ENCODE measurements at regions not wholly inside any gene's neighbourhood (a gene's known extent, or its start where the extent isn't known, plus 50 kb on each side); places are given as distances from the start of the nearest gene placed in this dataset.

DNA sequence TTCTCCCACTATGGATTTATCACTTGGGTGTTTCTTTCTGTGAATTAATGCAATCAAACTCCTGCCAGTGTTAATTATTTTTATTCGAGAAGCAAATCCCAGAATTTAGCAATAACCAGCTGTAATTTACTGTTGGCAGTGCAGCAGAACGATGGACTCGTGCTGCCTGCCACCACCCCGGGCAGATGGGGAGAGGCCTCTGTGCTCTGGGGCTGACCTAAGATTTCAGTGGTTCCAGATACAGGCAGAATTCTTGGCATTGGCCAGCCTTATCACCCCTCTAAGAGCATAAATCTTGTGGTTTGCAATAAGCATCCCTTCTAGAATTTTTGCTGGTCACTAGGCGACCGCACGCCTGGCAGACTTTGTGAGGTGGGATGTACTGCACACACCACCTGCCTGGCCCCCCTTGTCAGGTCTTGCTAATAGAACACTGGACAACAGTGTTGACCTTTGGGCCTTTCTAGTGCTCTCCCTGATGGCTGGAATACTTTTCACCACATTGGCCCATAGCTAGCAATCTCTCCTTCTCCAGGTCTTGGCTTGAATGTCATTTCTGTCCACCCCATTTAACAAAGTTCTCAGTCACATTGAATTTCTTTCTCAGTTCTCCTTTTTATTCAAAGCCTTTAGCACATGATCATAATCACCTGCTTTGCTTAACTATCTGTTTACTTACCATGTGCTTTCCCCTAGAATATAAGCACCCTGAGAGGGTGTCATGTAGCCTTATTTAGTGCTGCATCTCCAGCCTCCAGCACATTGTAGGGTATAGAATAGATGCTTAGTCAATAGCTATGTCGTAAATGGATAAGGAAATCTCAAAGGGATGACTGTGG lies 122.1 kb upstream of the DYNLRB2 start:
- no peak for DNase-seq

DNA sequence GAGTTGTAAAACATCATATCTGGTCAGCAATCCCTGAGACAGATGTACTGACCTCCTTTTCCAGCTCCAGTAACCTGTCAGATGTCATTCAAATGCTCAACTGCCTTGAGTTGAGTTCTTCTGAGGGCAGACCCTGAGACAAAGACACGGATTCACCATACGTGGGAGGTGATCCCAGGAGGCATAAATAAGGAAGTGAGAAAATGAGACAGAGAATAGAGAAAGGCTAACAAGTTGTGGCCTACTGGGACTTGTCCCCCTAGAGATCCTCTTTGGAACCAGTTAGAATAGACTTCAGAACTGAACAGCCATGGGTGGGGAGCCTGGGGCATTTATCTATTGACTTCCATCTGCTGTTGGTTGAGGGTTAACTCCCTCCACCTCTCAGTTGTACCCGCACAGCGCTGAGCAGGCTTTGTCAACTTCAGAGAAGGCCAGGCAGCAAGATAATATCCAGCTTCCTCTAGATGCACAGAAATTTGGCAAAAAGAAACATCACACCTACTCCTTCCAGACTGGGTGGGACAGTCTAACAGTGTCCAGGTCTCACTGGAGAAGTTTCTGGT lies 123.0 kb upstream of the DYNLRB2 start:
- no peak for DNase-seq

DNA sequence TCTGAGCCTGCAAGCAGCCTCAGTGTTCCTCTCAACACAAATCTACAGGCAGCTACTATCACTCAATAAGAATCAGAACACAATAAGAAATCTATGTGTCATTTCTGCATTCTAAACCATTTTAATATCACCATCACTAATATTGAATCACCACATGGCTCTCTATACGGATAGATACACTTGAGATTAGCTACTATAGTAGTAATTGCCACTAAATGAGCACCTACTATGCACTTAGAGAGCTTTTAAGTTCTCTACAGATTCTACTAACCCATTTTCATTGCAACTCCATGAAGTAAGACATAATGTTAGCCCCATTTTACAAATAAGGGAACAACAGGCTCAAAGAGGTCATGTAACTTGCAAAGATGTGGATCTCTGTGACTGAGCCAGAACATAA lies 132.8 kb upstream of the DYNLRB2 start:
- DNase-seq, result no peak

DNA sequence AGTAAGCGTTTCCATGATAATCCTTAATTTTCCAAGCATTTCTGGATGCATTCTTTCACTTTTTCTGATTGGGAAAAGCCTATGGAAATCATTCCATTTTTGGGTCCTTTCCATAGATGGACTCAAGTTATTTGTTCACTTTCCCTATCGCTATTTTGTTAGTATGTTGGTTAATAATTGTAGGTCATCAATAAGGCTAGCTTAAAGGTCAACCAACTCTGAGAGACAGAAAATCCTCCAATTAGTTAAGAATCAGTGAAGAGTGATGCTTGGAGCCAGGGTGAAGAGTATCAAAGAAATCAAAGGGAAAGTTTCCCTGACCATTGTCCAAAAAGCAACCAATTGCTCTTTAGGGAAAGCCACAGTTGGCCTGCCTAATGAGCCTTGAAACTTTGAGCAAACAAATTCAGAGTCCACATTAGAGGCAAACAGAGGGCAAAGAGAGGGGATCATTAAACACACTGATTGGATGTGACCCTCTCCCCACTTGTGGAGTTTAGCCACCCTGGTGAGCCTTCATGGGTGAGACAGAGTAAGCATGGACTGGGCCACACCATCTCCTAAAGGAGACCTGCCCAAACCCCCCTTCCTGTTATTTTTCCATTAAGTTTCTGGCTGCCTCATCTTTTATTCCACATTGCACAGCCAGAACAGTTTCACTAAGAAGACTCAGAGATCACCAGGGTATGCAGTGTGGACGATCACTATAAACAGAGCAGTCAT lies 133.4 kb upstream of the DYNLRB2 start:
- DNase-seq, result no peak

DNA sequence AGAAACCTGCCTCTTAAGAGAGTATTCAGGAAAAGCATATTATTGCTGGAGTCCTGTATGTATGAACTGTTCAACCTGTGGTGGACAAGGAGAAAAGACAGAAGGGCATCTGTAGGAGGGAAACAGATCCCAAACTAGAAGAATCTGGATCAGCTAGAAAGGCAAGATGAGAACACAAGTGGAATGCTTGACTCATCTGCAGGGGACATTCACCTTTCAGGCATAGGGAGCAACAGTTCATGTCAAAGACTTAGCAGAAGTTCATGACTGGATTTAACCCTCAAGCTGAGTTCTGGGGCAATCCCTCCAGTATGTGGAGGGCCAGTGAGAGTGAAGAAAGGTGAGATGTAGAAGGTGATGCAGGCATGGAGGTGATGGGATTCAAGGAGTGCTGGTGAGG lies 135.9 kb upstream of the DYNLRB2 start:
- no peak for DNase-seq

DNA sequence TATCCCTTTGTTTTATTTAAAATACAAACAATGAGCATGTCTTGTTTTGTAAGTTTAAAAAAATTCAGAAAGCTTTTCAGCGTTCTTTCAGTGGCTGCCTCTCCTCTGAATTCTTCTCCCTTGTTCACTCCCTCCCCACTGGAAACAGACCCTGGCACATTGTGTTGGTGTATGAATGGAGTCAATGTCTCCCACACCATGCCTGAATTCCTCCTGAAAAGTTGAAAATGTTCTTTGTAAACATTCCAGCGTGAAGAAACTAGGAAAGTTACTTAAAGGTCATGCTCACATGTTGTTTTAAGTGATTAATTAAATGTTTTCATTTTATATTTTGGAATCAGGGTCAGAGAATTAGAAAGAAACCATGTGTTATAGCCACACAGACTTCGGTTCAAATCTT lies 136.9 kb upstream of the DYNLRB2 start:
- DNase-seq, result no peak

DNA sequence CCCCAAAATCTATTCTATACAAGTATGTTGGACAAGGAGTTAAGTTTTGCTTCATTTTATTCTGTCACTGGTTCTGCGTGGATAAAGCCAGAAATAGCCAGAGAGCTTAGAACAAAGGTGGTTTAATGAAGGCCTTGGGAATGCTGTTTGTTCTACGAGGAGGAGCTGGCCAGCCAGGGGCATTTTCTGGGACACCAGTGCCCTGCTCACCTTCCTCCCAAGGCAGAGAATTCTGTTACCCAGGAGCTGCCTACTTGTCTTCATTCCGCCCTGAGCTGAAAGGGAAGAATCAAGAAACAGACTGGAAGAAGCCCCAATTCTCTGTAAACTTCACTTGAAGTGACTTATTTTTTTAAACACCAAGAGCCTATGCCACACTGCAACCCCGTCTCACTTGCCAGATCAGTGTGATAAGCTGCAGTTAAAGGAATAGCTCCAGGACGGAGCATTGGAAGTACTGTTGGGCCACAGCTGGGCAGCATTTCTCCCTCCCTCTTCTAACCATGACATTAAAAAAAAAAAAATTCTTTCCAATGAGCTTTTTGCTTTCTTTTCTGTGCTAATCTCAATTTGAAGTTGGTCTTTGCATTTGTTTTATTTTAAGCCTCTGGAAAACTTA lies 149.8 kb upstream of the DYNLRB2 start:
- DNase-seq, result no peak

DNA sequence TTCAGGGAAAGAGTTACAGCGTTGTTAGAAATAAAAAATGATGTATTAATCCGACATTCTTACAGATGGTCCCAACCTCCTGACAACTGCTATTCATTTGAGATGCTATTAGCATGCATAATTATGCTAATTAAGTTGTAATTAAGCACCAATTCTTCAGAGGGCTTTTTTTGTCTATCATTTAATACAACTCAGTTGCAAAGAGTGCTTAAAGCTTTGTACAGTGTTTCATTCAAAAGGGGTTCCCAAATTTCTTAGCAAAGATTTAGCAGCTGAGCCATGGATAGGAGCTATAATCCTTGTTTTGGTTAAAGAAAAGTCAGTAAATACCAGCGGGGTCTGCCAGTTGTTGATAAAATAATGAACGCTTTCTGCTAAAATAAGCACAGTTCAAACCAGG lies 150.7 kb upstream of the DYNLRB2 start:
- DNase-seq, result no peak

DNA sequence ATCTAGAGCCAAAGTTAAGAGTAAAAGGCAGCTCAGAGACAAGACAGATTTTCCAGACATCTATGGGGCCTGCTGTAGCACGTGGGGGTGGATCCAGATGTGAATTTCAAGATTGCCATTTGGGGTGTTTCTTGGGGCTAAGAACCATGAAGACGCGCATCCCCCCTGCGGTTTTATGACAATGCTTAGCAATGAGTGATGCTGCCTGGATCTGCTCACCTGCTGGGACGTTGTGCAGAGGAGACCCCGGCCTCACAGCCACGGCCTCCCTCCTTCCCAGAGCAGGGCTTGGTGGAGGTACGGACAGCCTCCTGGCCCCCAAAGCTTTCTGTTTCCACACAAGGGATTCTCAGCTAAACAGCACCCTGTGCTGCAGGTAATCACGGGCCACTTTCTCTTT lies 151.5 kb upstream of the DYNLRB2 start:
- DNase-seq, result no peak

DNA sequence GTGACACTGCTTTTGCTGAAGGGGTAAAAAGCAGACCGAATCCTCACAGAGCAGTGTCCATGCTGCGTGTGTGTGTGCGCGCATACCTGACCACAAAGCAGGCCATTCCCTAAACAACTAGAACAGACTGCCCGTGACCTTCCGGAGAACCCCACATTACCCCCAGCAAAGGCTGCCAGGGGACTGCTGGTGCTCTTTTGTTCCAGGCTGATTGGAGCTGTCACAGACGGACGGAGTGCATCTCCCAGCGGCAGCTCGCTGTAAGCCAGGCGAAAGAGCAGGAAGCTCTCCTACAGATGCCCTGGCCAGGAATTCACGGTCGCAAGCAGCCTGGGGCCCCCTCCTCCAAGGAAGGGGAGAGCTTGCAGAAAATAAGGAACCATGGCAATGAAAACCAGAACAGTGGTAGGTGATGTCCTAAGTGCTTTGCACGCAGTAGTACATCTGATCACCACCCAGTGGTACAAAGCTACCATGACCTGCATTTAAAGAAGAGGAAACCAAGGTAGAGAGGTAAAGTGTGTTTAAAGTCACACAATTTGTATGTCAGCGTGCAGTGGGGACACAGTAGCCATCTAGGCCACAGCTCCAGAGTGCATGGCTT lies 153.4 kb upstream of the DYNLRB2 start:
- no peak for DNase-seq

DNA sequence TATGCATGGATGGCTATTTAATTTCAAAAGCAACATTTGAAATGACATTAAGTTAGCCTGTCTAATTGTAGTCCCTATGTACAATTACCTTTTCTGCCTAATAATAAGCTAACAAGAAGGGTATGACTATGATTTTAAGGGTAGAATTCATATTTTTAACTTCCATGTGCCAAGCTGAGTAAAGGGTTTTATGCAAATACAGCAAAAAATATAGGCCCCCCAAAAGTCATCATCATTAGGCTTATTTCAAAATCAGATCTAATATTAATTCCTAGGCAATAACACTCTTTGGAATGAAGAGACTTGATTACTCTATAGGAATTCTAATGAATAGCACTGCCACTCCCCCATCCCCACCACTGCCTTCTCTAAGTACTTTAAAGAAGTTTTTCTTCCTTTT lies 155.9 kb upstream of the DYNLRB2 start:
- DNase-seq, result no peak

DNA sequence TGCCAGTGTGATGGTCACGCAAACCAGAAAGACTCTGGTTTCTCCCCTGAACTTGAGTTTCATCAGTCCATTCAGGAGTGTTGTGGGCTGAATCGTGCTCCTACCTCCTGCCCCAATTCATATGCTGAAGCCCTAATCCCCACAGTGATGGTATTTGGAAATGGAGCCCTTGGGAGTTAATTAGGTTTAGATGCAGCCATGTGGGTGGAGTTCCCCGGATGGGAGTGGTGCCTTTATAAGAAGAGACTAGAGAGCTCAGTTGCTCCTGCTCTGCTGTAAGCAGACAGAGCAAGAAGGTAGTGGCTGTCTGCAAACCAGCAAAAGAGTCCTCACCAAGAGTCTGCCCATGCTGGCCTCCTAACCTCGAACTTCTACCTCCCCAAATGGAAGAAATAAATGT lies 160.3 kb upstream of the DYNLRB2 start:
- DNase-seq, result no peak

DNA sequence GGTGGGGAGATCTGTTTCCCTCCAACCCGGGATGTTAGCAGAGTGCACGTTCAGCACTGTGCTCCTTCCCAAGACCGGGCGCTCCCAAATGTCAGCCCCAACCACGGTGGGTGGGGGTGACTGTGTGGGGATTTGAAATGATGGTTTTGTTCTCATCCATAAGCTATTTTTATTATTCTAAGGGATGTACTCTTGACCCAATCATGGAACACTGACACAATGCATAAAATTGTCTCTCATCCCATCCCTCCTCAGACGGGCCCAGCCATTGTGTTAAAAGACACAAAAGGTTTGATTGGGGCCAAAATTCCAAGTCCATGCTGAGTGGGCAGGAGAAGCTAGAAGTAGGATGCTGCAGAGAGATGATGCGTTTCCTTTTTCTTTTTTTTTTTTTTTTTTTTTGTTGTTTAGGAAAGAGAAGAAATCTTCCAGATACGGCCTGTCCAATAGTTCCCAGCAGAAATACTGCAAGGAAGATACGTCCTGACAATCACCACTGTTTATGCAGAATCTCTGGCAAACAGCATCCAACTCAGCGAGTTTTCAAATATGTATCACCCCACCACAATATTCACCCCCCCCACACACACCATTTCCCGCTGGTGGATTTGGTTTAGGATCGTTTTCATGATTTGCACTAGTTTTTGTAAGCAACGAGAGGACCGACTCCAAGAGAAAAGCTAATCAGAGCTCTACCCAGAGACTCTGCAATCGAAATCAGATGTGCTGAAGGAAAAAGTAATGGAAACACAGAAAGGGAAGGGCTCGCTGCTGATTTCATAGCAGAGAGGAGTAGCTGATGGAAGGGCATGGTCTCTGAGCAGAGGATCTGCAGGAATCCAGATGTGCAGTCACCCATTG lies 163.5 kb upstream of the DYNLRB2 start:
- no peak for DNase-seq

DNA sequence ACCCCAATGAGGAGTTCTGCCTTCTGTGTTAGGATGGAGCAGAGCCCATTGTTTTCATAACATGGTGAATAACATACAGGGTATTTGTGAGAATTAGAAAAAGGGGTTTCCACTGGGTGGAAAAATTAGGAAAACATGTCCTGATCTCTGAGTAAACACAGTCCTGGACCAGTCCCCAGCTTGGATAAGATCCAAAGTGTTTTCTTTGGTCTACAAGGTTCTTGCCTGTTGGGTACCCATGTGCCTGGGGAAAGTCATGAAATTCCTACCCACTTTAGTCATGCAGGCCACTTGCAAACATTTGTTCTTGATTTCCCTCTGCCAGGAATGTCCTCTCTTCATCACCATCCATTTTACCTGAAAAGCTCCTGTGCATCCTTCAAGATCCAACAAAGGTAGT lies 164.8 kb upstream of the DYNLRB2 start:
- DNase-seq, result no peak

DNA sequence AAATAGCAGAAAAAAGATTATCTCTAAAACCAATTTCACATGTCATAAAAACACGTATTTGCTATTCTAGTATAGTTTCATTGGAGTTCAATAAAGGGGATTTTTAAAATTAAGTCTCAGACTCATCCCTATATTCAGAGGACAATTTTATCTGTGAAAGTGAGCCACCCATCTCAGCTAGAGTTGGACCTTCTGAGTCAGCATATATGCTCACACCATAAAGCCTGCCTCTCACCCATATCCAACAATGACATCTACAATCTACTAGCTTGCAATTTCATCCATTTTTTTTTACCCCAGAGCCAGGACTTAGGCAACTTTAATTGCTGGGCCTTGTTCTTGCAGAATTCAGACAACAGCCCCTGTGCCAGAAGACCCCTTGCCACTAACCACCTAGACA lies 165.3 kb upstream of the DYNLRB2 start:
- no peak for DNase-seq

DNA sequence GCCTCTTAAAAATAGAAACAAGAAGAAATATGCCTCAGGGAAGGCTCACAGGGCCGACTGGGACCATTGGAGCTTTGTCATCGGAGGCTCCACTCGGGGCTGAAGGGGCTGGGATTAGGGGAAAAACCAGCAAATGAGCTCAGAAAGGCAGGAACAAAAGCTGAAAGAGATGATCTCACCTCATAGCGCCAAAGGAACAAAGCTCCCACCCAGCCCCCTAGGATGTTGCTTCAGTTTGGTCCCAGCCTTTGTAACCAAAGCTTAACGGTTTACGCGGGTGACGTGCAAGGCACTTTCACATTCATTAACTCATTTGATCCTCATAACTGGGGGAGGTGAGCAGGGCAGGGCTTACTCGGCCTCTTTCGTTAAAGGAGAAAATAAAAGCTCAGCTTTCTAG lies 168.5 kb upstream of the DYNLRB2 start:
- DNase-seq, result no peak

DNA sequence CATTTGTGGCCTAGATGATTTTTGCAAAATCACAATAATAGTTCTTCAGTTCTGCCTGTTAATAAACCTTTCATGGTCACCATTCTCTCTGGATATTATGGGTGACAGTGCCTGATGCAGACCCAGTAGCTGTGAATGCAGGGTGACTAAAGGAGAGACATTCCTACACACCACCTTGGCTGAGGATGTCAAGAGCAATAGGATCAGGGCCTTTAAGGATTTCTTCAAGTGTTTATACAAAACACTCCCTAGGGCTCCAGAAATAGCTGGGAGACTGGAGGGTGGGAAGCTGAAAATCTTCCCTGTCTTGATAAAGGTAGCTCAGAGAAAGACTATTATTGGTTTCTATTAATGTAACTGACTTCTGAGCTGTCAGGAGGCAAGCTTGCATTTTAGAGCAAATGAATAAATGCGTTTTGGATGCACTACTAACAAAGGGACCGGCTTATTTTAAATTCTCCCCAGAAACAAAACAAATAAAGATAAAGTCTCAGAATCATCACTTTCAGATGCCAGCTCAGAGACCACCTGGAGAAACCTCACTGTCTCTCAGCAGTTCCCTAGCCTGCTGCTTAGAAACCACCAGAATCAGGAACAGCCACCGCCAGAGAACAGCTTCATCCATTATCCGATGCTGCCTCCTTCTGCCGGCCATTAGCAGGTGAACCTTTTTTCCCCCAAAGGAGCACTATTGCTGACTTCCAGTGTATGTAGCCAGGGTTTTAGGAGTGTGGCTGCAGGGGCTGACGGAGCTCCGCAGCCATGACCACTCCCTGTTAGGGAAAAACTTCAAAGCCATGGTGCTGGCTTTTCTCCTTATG lies 171.4 kb upstream of the DYNLRB2 start:
- DNase-seq, result no peak

DNA sequence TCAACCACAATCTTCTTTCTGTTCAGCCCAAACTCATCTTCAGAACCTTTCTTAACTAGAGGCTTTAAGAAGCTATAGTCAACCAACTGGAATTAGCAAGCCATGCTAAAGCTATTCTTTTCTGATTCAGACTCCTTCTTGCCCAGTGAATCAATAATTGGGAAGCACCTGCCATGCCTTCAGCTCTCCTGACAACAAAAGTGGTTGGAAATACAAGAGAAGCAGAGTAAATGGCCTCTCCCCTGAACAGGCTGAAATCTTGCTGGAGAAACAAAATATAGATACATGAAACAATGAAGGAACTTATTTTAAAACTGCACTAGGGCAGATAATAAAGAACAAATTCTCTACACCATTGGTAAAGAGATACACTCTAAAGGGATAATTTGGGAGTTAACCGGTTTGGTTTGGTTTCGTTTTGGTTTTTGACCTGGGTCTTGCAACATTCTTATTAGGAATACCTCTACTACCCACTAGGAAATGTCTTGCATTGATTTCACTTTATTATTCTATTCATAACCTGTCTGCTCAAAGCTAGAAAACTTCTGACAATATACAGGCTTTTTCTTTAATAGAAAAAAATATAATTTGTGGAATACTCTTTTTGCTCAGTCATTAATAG lies 173.6 kb upstream of the DYNLRB2 start:
- DNase-seq, result no peak

DNA sequence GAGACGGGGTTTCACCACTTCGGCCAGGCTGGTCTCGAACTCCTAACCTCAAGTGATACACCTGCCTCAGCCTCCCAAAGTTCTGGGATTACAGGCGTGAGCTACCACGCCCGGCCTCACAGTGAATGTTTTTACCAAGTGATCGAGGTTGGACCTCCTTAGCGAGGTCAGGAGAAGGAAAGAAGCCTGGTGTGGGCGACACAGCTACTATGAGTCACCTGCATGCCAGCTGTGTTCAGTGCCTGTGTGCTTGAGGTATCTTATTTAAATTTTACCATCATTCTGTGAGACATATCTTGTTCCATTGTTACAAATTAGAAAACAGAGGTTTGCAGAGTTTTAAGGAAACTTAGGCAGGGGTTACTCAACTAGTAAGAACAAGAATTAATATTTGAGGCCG lies 174.8 kb upstream of the DYNLRB2 start:
- DNase-seq, result no peak

DNA sequence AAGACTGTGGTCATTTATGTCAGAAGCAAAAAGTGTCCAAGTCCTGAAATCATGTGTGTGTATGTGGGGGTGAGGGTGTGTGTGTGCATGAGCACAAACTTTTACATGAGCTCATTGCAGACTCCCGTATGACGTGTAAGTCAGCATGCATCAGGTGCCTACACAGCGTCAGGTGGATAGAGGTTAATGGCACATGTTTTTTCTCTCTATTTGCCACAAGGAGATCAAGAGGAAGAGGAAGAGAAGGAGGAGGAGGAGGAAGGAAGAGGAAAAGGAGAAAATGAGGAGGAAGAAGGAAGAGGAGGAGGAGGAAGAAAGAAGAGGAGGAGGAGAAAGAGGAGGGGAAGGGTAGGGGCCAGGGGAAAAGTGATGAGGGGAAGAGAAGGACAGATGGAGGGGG lies 178.0 kb upstream of the DYNLRB2 start:
- DNase-seq, result no peak

DNA sequence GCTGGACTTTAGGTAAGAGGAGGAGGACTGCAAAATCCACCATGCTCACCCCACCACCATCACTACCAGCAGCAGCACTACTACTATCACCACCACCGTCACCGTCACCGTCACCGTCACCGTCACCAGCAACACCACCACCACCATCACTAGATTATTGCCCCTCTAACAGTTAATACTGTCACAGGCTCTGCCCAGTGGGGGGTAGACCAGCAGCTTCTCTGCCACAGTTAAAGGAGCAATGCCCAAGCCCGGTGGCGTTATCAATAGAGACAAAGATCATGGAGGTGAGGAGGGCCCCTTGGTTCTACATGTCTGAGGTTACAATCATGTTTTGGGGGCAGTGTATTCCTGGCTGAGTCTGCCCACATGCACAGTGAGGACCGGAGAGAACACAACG lies 184.4 kb upstream of the DYNLRB2 start:
- no peak for DNase-seq
